Endodermal cell (in vitro differentiated cells): ENCODE measurements at regions not wholly inside any gene's neighbourhood (a gene's known extent, or its start where the extent isn't known, plus 50 kb on each side); places are given as distances from the start of the nearest gene placed in this dataset.

Experiments used
- DNase-seq: peaks from one replicate; pipeline ENCODE4 v3.0.0-alpha.2; 2017
- H3K27ac ChIP-seq: 2 replicates; pipeline ENCODE4 v1.5.1; 2013; ENCODE audit warnings: mild to moderate bottlenecking, low read depth, low read length, moderate library complexity
- H3K27me3 ChIP-seq: 2 replicates; pipeline ENCODE4 v1.6.1; 2013; ENCODE audit warnings: mild to moderate bottlenecking, low read length, moderate library complexity; ENCODE audit not compliant: insufficient read depth, control insufficient read depth, poor library complexity, severe bottlenecking
- H3K36me3 ChIP-seq: 2 replicates; pipeline ENCODE4 v1.7.0; 2013; ENCODE audit warnings: mild to moderate bottlenecking, low read length, moderate library complexity; ENCODE audit not compliant: control insufficient read depth, insufficient read depth
- H3K4me1 ChIP-seq: one replicate; pipeline ENCODE4 v1.7.0; 2013; ENCODE audit warnings: low read length; ENCODE audit not compliant: control insufficient read depth, insufficient read depth
- H3K4me3 ChIP-seq: 2 replicates; pipeline ENCODE4 v1.5.1; 2013; ENCODE audit warnings: mild to moderate bottlenecking, low read length, moderate library complexity
- H3K9ac ChIP-seq: 2 replicates; pipeline ENCODE4 v1.6.1; 2013; ENCODE audit warnings: mild to moderate bottlenecking, low read length, moderate library complexity; ENCODE audit not compliant: poor library complexity, severe bottlenecking; ENCODE audit errors: extremely low read depth
- H3K9me3 ChIP-seq: 2 replicates; pipeline ENCODE4 v1.6.1; 2013; ENCODE audit warnings: mild to moderate bottlenecking, low read length, moderate library complexity; ENCODE audit not compliant: control insufficient read depth
- H3K27ac Mint-ChIP-seq: 2 replicates; pipeline ENCODE4 v1.8.0; 2020; ENCODE audit warnings: mixed read lengths
- H3K27me3 Mint-ChIP-seq: 2 replicates; pipeline ENCODE4 v1.8.0; 2021; ENCODE audit warnings: mild to moderate bottlenecking, mixed read lengths; ENCODE audit not compliant: insufficient read depth
- H3K36me3 Mint-ChIP-seq: 2 replicates; pipeline ENCODE4 v1.8.0; 2020; ENCODE audit warnings: low read depth, mixed read lengths
- H3K4me1 Mint-ChIP-seq: 2 replicates; pipeline ENCODE4 v1.8.0; 2020; ENCODE audit warnings: mixed read lengths
- H3K4me3 Mint-ChIP-seq: 2 replicates; pipeline ENCODE4 v1.8.0; 2020; ENCODE audit warnings: mild to moderate bottlenecking, moderate library complexity, mixed read lengths
- H3K9me3 Mint-ChIP-seq: 2 replicates; pipeline ENCODE4 v1.8.0; 2020; ENCODE audit warnings: mild to moderate bottlenecking, mixed read lengths
- WGBS, 2 experiments: methylation state at CpG; one replicate each; pipeline versions ENCODE4 v1.1.5 to v1.1.7; 2013; ENCODE audit warnings: missing lambda C conversion rate in 2 of 2, mixed read lengths in 1 of 2; ENCODE audit not compliant: insufficient coverage in 1 of 2, insufficient read length in 1 of 2; 5-methylcytosine and 5-hydroxymethylcytosine counted together
- TF ChIP-seq, protein P1 (sequence below): fragments of 200-600 bp; sonication (generic); conservative IDR thresholded peaks from 2 replicates; pipeline ENCODE4 v1.5.0; 2021; ENCODE audit warnings: antibody characterized with exemption, mild to moderate bottlenecking

DNA sequence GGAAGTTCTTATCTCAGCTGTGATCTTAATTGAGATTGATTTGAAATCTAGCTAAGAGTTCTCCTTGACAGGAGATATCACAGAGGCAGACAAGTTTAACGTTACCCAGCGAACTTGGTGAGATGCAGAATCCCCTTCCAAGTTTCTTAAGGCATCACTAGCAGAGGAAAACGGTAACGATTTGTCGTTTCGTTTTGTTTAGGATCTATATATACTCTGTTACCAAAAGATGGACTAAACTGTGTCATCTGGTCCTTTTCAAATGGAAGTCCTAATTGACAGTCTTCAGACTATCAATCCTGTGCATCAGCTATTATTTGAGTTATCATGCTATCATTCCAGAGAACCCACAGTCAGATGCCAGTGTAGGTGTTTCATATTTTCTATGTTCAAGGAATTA is 316.7 kb upstream of the SORCS1 start:
- H3K4me1 Mint-ChIP-seq = peaks cover 10% of the 10 kb centered on the region
- no peak overlapping the region for H3K9ac ChIP-seq
- peaks cover 14% of the 10 kb centered on the region for H3K9me3 Mint-ChIP-seq
- WGBS, 2 experiments = 93 to 98% methylated on average over 6 of the region's 6 CpGs
- H3K27me3 Mint-ChIP-seq = peaks cover 2% of the 10 kb centered on the region
- H3K27ac ChIP-seq = no peak overlapping the region
- H3K36me3 ChIP-seq = no peaks in the 10 kb centered on the region
- H3K4me1 ChIP-seq = no peaks in the 10 kb centered on the region
- TF ChIP-seq, protein P1, sequence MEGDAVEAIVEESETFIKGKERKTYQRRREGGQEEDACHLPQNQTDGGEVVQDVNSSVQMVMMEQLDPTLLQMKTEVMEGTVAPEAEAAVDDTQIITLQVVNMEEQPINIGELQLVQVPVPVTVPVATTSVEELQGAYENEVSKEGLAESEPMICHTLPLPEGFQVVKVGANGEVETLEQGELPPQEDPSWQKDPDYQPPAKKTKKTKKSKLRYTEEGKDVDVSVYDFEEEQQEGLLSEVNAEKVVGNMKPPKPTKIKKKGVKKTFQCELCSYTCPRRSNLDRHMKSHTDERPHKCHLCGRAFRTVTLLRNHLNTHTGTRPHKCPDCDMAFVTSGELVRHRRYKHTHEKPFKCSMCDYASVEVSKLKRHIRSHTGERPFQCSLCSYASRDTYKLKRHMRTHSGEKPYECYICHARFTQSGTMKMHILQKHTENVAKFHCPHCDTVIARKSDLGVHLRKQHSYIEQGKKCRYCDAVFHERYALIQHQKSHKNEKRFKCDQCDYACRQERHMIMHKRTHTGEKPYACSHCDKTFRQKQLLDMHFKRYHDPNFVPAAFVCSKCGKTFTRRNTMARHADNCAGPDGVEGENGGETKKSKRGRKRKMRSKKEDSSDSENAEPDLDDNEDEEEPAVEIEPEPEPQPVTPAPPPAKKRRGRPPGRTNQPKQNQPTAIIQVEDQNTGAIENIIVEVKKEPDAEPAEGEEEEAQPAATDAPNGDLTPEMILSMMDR = no peak
- H3K4me3 Mint-ChIP-seq = no peak overlapping the region
- DNase-seq = no peak
- no peak overlapping the region for H3K27ac Mint-ChIP-seq
- H3K9me3 ChIP-seq = peaks cover 30% of the 10 kb centered on the region
- no peak overlapping the region for H3K4me3 ChIP-seq
- H3K36me3 Mint-ChIP-seq = peaks cover 16% of the 10 kb centered on the region
- H3K27me3 ChIP-seq = no peaks in the 10 kb centered on the region

DNA sequence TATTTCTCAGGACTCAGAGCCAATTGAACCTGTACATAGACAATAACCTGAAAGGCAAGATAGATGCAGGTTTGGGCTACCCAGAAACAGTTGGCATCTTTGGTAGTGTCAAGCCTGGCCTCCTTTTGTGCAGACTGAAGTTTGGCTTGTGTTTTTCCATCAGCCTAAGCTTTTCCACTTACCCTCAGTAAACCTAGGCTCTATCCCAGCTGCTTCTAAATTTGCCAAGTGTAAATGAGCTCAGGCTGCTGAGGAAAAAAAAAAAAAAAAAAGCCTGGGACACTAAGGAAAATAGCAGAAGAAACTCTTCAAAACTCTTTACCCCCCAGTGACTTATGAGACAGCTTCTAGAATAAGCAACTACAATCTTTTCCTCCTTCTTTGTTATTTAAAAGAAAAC is 316.3 kb upstream of the SORCS1 start:
- Mint-ChIP-seq H3K9me3 (peaks cover 14% of the 10 kb centered on the region), H3K27me3 (peaks cover 2% of the 10 kb centered on the region), H3K27ac (no peak overlapping the region), H3K36me3 (peaks cover 16% of the 10 kb centered on the region), H3K4me3 (no peak overlapping the region), H3K4me1 (peaks cover 10% of the 10 kb centered on the region)
- TF ChIP-seq, protein P1 = no peak
- no peaks in the 10 kb centered on the region for H3K4me1 ChIP-seq
- DNase-seq = no peak
- no peak overlapping the region for H3K27ac ChIP-seq
- no peaks in the 10 kb centered on the region for H3K36me3 ChIP-seq
- H3K27me3 ChIP-seq = no peaks in the 10 kb centered on the region
- no peak overlapping the region for H3K9ac ChIP-seq
- H3K9me3 ChIP-seq = peaks cover 30% of the 10 kb centered on the region
- no peak overlapping the region for H3K4me3 ChIP-seq

GRCh38 chr10:107477266-107477665 is 312.8 kb upstream of the SORCS1 start:
- peaks cover 2% of the 10 kb centered on the region for H3K27me3 Mint-ChIP-seq

More at GRCh38 chr10:107477266-107477665, 312.8 kb upstream of the SORCS1 start:
- no peak overlapping the region for H3K27ac ChIP-seq
- Mint-ChIP-seq H3K36me3 (peaks cover 11% of the 10 kb centered on the region), H3K27ac (no peak overlapping the region), H3K4me1 (peaks cover 3% of the 10 kb centered on the region), H3K4me3 (no peak overlapping the region), H3K9me3 (peaks cover 14% of the 10 kb centered on the region)
- H3K9ac ChIP-seq = no peak overlapping the region
- no peaks in the 10 kb centered on the region for H3K27me3 ChIP-seq
- TF ChIP-seq, protein P1 = no peak
- peaks cover 25% of the 10 kb centered on the region for H3K9me3 ChIP-seq
- no peak for DNase-seq
- no peak overlapping the region for H3K4me3 ChIP-seq
- no peaks in the 10 kb centered on the region for H3K4me1 ChIP-seq
- H3K36me3 ChIP-seq = no peaks in the 10 kb centered on the region
